Caco-2 (cell line): ENCODE measurements at regions not wholly inside any gene's neighbourhood (a gene's known extent, or its start where the extent isn't known, plus 50 kb on each side); places are given as distances from the start of the nearest gene placed in this dataset.

Experiments used
- BruUV-seq: library from RNA; stranded (reverse); fragments of 400-500 nt; replicated peaks from 2 replicates; lab custom pipeline; 2021; lab: Mats Ljungman, UMichigan
- CTCF ChIA-PET: fragments of 300-600 bp; sonication (Branson Sonifier 250); formaldehyde crosslinking; loops from one replicate; lab custom pipeline; 2022; ENCODE audit warnings: antibody characterized with exemption; lab: Charles Lee
- POLR2A ChIA-PET: fragments of 300-600 bp; sonication (Branson Sonifier 250); formaldehyde crosslinking; loops from one replicate; lab custom pipeline; 2022; ENCODE audit warnings: antibody characterized with exemption; lab: Charles Lee
- DNase-seq, 2 experiments: peaks; one replicate each; pipeline versions ENCODE4 v3.0.0 to v3.0.0-alpha.2; 2020 to 2022
- H3K27me3 ChIP-seq: replicated peaks from 2 replicates; pipeline ENCODE4 v1.6.0; 2011; ENCODE audit warnings: low read length; ENCODE audit not compliant: control insufficient read depth, insufficient read depth
- H3K36me3 ChIP-seq: 2 replicates; pipeline ENCODE4 v1.5.1; 2011; ENCODE audit warnings: low read length; ENCODE audit not compliant: control insufficient read depth, insufficient read depth
- H3K4me1 ChIP-seq: fragments of 250-450 bp; sonication (Bioruptor Pico); 2 replicates; pipeline ENCODE4 v1.5.1; 2020; ENCODE audit warnings: mild to moderate bottlenecking
- H3K4me3 ChIP-seq: 2 replicates; pipeline ENCODE4 v1.5.1; 2011; ENCODE audit warnings: low read depth, mild to moderate bottlenecking, control low read depth, low read length
- H3K9me3 ChIP-seq: fragments of 250-450 bp; sonication (Bioruptor Pico); 2 replicates; pipeline ENCODE4 v1.5.1; 2020; ENCODE audit warnings: mild to moderate bottlenecking, moderate library complexity
- H3K27ac Mint-ChIP-seq: one replicate; pipeline ENCODE4 v1.8.0; 2022; ENCODE audit warnings: mixed read lengths; ENCODE audit not compliant: unreplicated experiment
- H3K27me3 Mint-ChIP-seq: one replicate; pipeline ENCODE4 v1.8.0; 2022; ENCODE audit warnings: mixed read lengths; ENCODE audit not compliant: insufficient read depth, unreplicated experiment
- H3K36me3 Mint-ChIP-seq: one replicate; pipeline ENCODE4 v1.8.0; 2022; ENCODE audit warnings: mild to moderate bottlenecking, mixed read lengths; ENCODE audit not compliant: insufficient read depth, unreplicated experiment
- H3K4me1 Mint-ChIP-seq: one replicate; pipeline ENCODE4 v1.8.0; 2022; ENCODE audit warnings: low read depth, mixed read lengths; ENCODE audit not compliant: unreplicated experiment
- H3K4me3 Mint-ChIP-seq: one replicate; pipeline ENCODE4 v1.8.0; 2022; ENCODE audit warnings: mild to moderate bottlenecking, moderate library complexity, mixed read lengths; ENCODE audit not compliant: unreplicated experiment
- H3K9me3 Mint-ChIP-seq: one replicate; pipeline ENCODE4 v1.8.0; 2022; ENCODE audit warnings: mixed read lengths; ENCODE audit not compliant: unreplicated experiment
- CTCF ChIP-seq, 2 experiments: fragments of 200-600 bp in 1 of 2; IDR thresholded peaks; 1 replicate in 1 of 2; 2 replicates in 1 of 2; pipeline versions ENCODE4 v1.5.1 to v1.8.0; 2011 to 2022; ENCODE audit warnings: antibody characterized with exemption in 1 of 2, control low read depth in 1 of 2, inconsistent platforms in 1 of 2, low read depth in 1 of 2, low read length in 1 of 2, mild to moderate bottlenecking in 1 of 2, moderate library complexity in 1 of 2; ENCODE audit not compliant: insufficient read depth in 1 of 2, severe bottlenecking in 1 of 2, unreplicated experiment in 1 of 2
- intact Hi-C: fragments of 100-400 bp; cut with micrococcal nuclease; formaldehyde crosslinking; loops from one replicate; pipeline ENCODE4 v1.10.0; 2022; ENCODE audit not compliant: unreplicated experiment

- Mint-ChIP-seq H3K36me3 (peaks cover 12% of the 10 kb centered on the region), H3K27ac (peak overlapping the region; percentile 98), H3K27me3 (no peaks in the 10 kb centered on the region), H3K9me3 (peaks cover 19% of the 10 kb centered on the region), H3K4me3 (peak overlapping the region; percentile 58), H3K4me1 (peaks cover 85% of the 10 kb centered on the region)
- BruUV-seq = no TSS peak
- no peak for DNase-seq
- Histone ChIP-seq H3K9me3 (no peaks in the 10 kb centered on the region), H3K4me3 (no peak overlapping the region), H3K27me3 (no peaks in the 10 kb centered on the region), H3K36me3 (no peaks in the 10 kb centered on the region), H3K4me1 (peaks cover 73% of the 10 kb centered on the region)
- ChIA-PET POLR2A (no interaction called here), CTCF (no interaction called here)
- intact Hi-C loops = loop anchor here (10.0 kb wide), 1 partner anchor 544 kb away; no protein-coding TSS in a partner anchor
- no peak for TF ChIP-seq CTCF (IDR thresholded peaks at IDR 0.05; ENCODE audit: insufficient read depth in 1 of 2, low read depth in 1 of 2, low read length in 1 of 2, severe bottlenecking in 1 of 2, unreplicated experiment in 1 of 2)
Measured at GRCh38 chr2:16328521-16329190, 337.0 kb downstream of the CYRIA start.

- intact Hi-C loops = loop anchor here (10.0 kb wide), 1 partner anchor 543 kb away; no protein-coding TSS in a partner anchor
Measured at GRCh38 chr2:16327326-16327725, 338.3 kb downstream of the CYRIA start.

GRCh38 chr2:16326711-16327300 lies 338.8 kb downstream of the CYRIA start:
- Histone ChIP-seq H3K9me3 (no peaks in the 10 kb centered on the region), H3K36me3 (no peaks in the 10 kb centered on the region), H3K4me1 (peaks cover 91% of the 10 kb centered on the region), H3K4me3 (no peak overlapping the region), H3K27me3 (no peaks in the 10 kb centered on the region)
- intact Hi-C loops = loop anchor here (10.0 kb wide), 1 partner anchor 542 kb away; no protein-coding TSS in a partner anchor
- H3K27ac Mint-ChIP-seq = peak overlapping the region; percentile 90
- CTCF ChIA-PET = no interaction called here
- no peaks in the 10 kb centered on the region for H3K27me3 Mint-ChIP-seq
- TF ChIP-seq CTCF (IDR thresholded peaks at IDR 0.05; ENCODE audit: insufficient read depth in 1 of 2, low read depth in 1 of 2, low read length in 1 of 2, severe bottlenecking in 1 of 2, unreplicated experiment in 1 of 2) = no peak
- POLR2A ChIA-PET = no interaction called here
- H3K9me3 Mint-ChIP-seq = peaks cover 10% of the 10 kb centered on the region
- peaks cover 12% of the 10 kb centered on the region for H3K36me3 Mint-ChIP-seq
- BruUV-seq = no TSS peak
- H3K4me3 Mint-ChIP-seq = no peak overlapping the region
- H3K4me1 Mint-ChIP-seq = peaks cover 93% of the 10 kb centered on the region
- no peak for DNase-seq

More at GRCh38 chr2:16327326-16327725, 338.3 kb downstream of the CYRIA start:
- Histone ChIP-seq H3K4me3 (no peak overlapping the region), H3K36me3 (no peaks in the 10 kb centered on the region), H3K4me1 (peaks cover 87% of the 10 kb centered on the region), H3K9me3 (no peaks in the 10 kb centered on the region), H3K27me3 (no peaks in the 10 kb centered on the region)
- CTCF ChIA-PET = no interaction called here
- no TSS peak for BruUV-seq
- Mint-ChIP-seq H3K27me3 (no peaks in the 10 kb centered on the region), H3K36me3 (peaks cover 12% of the 10 kb centered on the region), H3K27ac (peak overlapping the region; percentile 90), H3K4me1 (peaks cover 94% of the 10 kb centered on the region), H3K4me3 (no peak overlapping the region), H3K9me3 (peaks cover 14% of the 10 kb centered on the region)
- DNase-seq = no peak
- POLR2A ChIA-PET = no interaction called here
- no peak for TF ChIP-seq CTCF (IDR thresholded peaks at IDR 0.05; ENCODE audit: insufficient read depth in 1 of 2, low read depth in 1 of 2, low read length in 1 of 2, severe bottlenecking in 1 of 2, unreplicated experiment in 1 of 2)
